ENCODE measurements at regions not wholly inside any gene's neighbourhood (a gene's known extent, or its start where the extent isn't known, plus 50 kb on each side); places are given as distances from the start of the nearest gene placed in this dataset.
A peak's percentile ranks its signal among the peaks of the same experiment; 100 is the strongest.

GRCh38 chr12:115402443-115403180, 718.6 kb upstream of the TBX3 start:
- TF ChIP-seq CTCF (IDR thresholded peaks at IDR 0.05; ENCODE audit: insufficient read depth, low read length, poor library complexity, severe bottlenecking) = no peak
- DNase-seq (ENCODE audit: low read depth) = no peak
- Histone ChIP-seq H3K36me3 (ENCODE audit: control insufficient read depth, insufficient read depth, low read length) (no peaks in the 10 kb centered on the region), H3K27me3 (ENCODE audit: control insufficient read depth, insufficient read depth, low read length) (no peaks in the 10 kb centered on the region), H3K4me3 (ENCODE audit: low read depth, low read length) (no peak overlapping the region)

GRCh38 chr12:115401761-115402160, 717.8 kb upstream of the TBX3 start:
- H3K4me3 ChIP-seq (ENCODE audit: low read depth, low read length) = no peak overlapping the region
- DNase-seq (ENCODE audit: low read depth) = no peak
- H3K27me3 ChIP-seq (ENCODE audit: control insufficient read depth, insufficient read depth, low read length) = no peaks in the 10 kb centered on the region
- no peaks in the 10 kb centered on the region for H3K36me3 ChIP-seq (ENCODE audit: control insufficient read depth, insufficient read depth, low read length)
- no peak for TF ChIP-seq CTCF (IDR thresholded peaks at IDR 0.05; ENCODE audit: insufficient read depth, low read length, poor library complexity, severe bottlenecking)

DNA sequence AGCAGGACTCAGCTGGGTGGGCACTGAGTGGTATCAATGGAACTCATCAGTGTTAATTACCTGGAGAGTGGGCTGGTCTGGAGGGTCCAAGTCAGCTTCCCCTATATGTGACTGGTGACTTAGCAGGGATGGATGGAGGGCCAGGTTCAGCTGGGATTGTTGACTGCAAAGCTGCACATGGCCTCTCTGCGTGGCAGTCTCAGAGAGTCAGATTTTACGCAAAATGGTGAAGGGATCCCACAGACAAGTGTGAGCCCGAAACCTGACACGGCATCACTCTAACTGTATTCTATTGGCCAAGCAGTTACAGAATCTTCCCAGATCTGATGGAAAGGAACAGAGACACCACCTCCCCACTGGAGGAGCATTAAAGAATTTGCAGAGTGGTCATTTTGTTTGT, 716.0 kb upstream of the TBX3 start:
- Histone ChIP-seq H3K27me3 (ENCODE audit: control insufficient read depth, insufficient read depth, low read length) (no peaks in the 10 kb centered on the region), H3K4me3 (ENCODE audit: low read depth, low read length) (no peak overlapping the region), H3K36me3 (ENCODE audit: control insufficient read depth, insufficient read depth, low read length) (no peaks in the 10 kb centered on the region)
- TF ChIP-seq CTCF (IDR thresholded peaks at IDR 0.05; ENCODE audit: insufficient read depth, low read length, poor library complexity, severe bottlenecking) = no peak
- DNase-seq (ENCODE audit: low read depth) = no peak

DNA sequence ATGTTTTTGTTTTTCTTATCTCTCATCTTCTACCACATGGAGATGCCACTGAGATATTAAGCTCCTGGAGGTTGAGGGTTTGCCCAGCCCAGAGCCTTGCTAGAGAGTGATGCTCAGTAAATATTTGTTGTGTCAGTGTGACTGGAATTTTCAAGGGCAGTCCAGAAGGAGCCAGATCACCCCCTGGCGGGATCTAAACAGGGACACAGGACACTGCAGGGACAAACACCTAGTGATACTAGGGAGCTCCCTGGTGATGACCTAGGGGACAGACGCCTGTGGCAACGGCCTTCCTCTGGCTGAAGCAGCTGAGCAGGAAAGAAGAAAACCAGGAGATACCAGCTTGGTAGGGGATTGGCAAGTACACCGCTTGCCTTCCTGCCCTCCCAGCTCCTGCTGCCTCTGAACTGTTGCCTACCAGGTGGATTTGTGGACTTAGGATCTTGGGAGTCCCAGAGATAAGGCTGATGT, 714.4 kb upstream of the TBX3 start:
- Histone ChIP-seq H3K27me3 (ENCODE audit: control insufficient read depth, insufficient read depth, low read length) (no peaks in the 10 kb centered on the region), H3K4me3 (ENCODE audit: low read depth, low read length) (no peak overlapping the region), H3K36me3 (ENCODE audit: control insufficient read depth, insufficient read depth, low read length) (no peaks in the 10 kb centered on the region)
- DNase-seq (ENCODE audit: low read depth) = no peak
- TF ChIP-seq CTCF (IDR thresholded peaks at IDR 0.05; ENCODE audit: insufficient read depth, low read length, poor library complexity, severe bottlenecking) = peak; percentile 3

- no peak for DNase-seq (ENCODE audit: low read depth)
- H3K36me3 ChIP-seq (ENCODE audit: control insufficient read depth, insufficient read depth, low read length) = no peaks in the 10 kb centered on the region
- H3K27me3 ChIP-seq (ENCODE audit: control insufficient read depth, insufficient read depth, low read length) = no peaks in the 10 kb centered on the region
- no peak for TF ChIP-seq CTCF (IDR thresholded peaks at IDR 0.05; ENCODE audit: insufficient read depth, low read length, poor library complexity, severe bottlenecking)
- no peak overlapping the region for H3K4me3 ChIP-seq (ENCODE audit: low read depth, low read length)
Observed at GRCh38 chr12:115396567-115396966, 712.6 kb upstream of the TBX3 start.

Measured in kidney epithelial cell (primary cell).